H9 (cell line): ENCODE measurements at regions not wholly inside any gene's neighbourhood (a gene's known extent, or its start where the extent isn't known, plus 50 kb on each side); places are given as distances from the start of the nearest gene placed in this dataset.

Source experiments
- DNase-seq: peaks from one replicate; pipeline ENCODE4 v3.0.0-alpha.2; 2017
- H2AFZ ChIP-seq: one replicate; pipeline ENCODE4 v1.6.1; 2013; ENCODE audit warnings: mild to moderate bottlenecking, low read length, control low read depth, moderate library complexity
- H2AK5ac ChIP-seq: 2 replicates; pipeline ENCODE4 v1.6.1; 2013; ENCODE audit warnings: low read length, control low read depth, mixed read lengths; ENCODE audit not compliant: insufficient read length
- H2BK120ac ChIP-seq: one replicate; pipeline ENCODE4 v1.6.1; 2013; ENCODE audit warnings: low read depth, mild to moderate bottlenecking, low read length, control low read depth, inconsistent platforms; ENCODE audit not compliant: poor library complexity, severe bottlenecking
- H2BK12ac ChIP-seq: 2 replicates; pipeline ENCODE4 v1.6.1; 2013; ENCODE audit warnings: low read length, control low read depth, mixed read lengths, low read depth; ENCODE audit not compliant: insufficient read length
- H2BK15ac ChIP-seq: 2 replicates; pipeline ENCODE4 v1.6.1; 2013; ENCODE audit warnings: low read depth, low read length, control low read depth
- H2BK20ac ChIP-seq: one replicate; pipeline ENCODE4 v1.6.1; 2013; ENCODE audit warnings: low read depth, mild to moderate bottlenecking, low read length, control low read depth, inconsistent platforms; ENCODE audit not compliant: poor library complexity, severe bottlenecking
- H2BK5ac ChIP-seq: 2 replicates; pipeline ENCODE4 v1.6.1; 2013; ENCODE audit warnings: low read length, control low read depth, mixed read lengths; ENCODE audit not compliant: insufficient read length
- H3K14ac ChIP-seq: 2 replicates; pipeline ENCODE4 v1.6.1; 2013; ENCODE audit warnings: low read length, control low read depth; ENCODE audit not compliant: insufficient read depth
- H3K18ac ChIP-seq: 2 replicates; pipeline ENCODE4 v1.6.1; 2013; ENCODE audit warnings: low read depth, mild to moderate bottlenecking, mixed read lengths, low read length, control low read depth; ENCODE audit not compliant: insufficient read length
- H3K23ac ChIP-seq: 2 replicates; pipeline ENCODE4 v1.6.1; 2013; ENCODE audit warnings: low read length, control low read depth, mixed read lengths, low read depth; ENCODE audit not compliant: insufficient read length
- H3K23me2 ChIP-seq: 2 replicates; pipeline ENCODE4 v1.6.1; 2013; ENCODE audit warnings: low read depth, mild to moderate bottlenecking, mixed read lengths, low read length, control low read depth; ENCODE audit not compliant: insufficient read length, poor library complexity, severe bottlenecking
- H3K27ac ChIP-seq: 2 replicates; pipeline ENCODE4 v1.5.1; 2013; ENCODE audit warnings: low read length, control low read depth, mixed read lengths, low read depth; ENCODE audit not compliant: insufficient read length
- H3K27me3 ChIP-seq: 2 replicates; pipeline ENCODE4 v1.6.1; 2013; ENCODE audit warnings: low read length, control low read depth, inconsistent platforms; ENCODE audit not compliant: insufficient read depth
- H3K4ac ChIP-seq: 2 replicates; pipeline ENCODE4 v1.6.1; 2013; ENCODE audit warnings: low read depth, mild to moderate bottlenecking, control low read depth, inconsistent platforms, low read length, moderate library complexity
- H3K4me1 ChIP-seq: 2 replicates; pipeline ENCODE4 v1.6.1; 2013; ENCODE audit warnings: low read length, control low read depth, inconsistent platforms; ENCODE audit not compliant: insufficient read depth
- H3K4me2 ChIP-seq: 2 replicates; pipeline ENCODE4 v1.6.1; 2013; ENCODE audit warnings: low read length, control low read depth, mixed read lengths; ENCODE audit not compliant: insufficient read length, insufficient read depth
- H3K56ac ChIP-seq: 2 replicates; pipeline ENCODE4 v1.6.1; 2013; ENCODE audit warnings: low read depth, mild to moderate bottlenecking, mixed read lengths, low read length, control low read depth; ENCODE audit not compliant: insufficient read length
- H3K79me1 ChIP-seq: 2 replicates; pipeline ENCODE4 v1.6.1; 2013; ENCODE audit warnings: low read depth, mild to moderate bottlenecking, moderate library complexity, low read length, control low read depth, inconsistent platforms; ENCODE audit not compliant: insufficient read depth, poor library complexity, severe bottlenecking
- H3K79me2 ChIP-seq: 2 replicates; pipeline ENCODE4 v1.6.1; 2013; ENCODE audit warnings: low read length, control low read depth, inconsistent platforms; ENCODE audit not compliant: insufficient read depth
- H3K9ac ChIP-seq: 2 replicates; pipeline ENCODE4 v1.6.1; 2013; ENCODE audit warnings: low read length, control low read depth, mixed read lengths; ENCODE audit not compliant: insufficient read length; ENCODE audit errors: extremely low read depth
- H3K9me3 ChIP-seq: one replicate; pipeline ENCODE4 v1.6.1; 2013; ENCODE audit warnings: low read depth, low read length, inconsistent platforms; ENCODE audit not compliant: control insufficient read depth
- H3T11ph ChIP-seq: one replicate; pipeline ENCODE4 v1.6.1; 2013; ENCODE audit warnings: mild to moderate bottlenecking, low read length, control low read depth, inconsistent platforms
- H4K20me1 ChIP-seq: one replicate; pipeline ENCODE4 v1.6.1; 2013; ENCODE audit not compliant: control insufficient read depth, insufficient read length, insufficient read depth
- H4K5ac ChIP-seq: 2 replicates; pipeline ENCODE4 v1.6.1; 2013; ENCODE audit warnings: low read depth, mild to moderate bottlenecking, mixed read lengths, low read length, control low read depth; ENCODE audit not compliant: insufficient read length
- H4K8ac ChIP-seq: replicated peaks from 2 replicates; pipeline ENCODE4 v1.6.1; 2013; ENCODE audit warnings: low read length, control low read depth, mixed read lengths, low read depth; ENCODE audit not compliant: insufficient read length
- H4K91ac ChIP-seq: 2 replicates; pipeline ENCODE4 v1.6.1; 2013; ENCODE audit warnings: low read depth, mild to moderate bottlenecking, moderate library complexity, mixed read lengths, low read length, control low read depth; ENCODE audit not compliant: insufficient read length
- H3K27ac Mint-ChIP-seq, 3 experiments: 2 replicates in 2 of 3; 3 replicates in 1 of 3; pipeline ENCODE4 v1.8.0; 2020 to 2021; ENCODE audit warnings: mixed read lengths in 3 of 3, mild to moderate bottlenecking in 1 of 3, moderate library complexity in 1 of 3
- H3K27me3 Mint-ChIP-seq: 2 replicates; pipeline ENCODE4 v1.8.0; 2021; ENCODE audit warnings: low read depth, mild to moderate bottlenecking, moderate library complexity, mixed read lengths
- H3K36me3 Mint-ChIP-seq, 3 experiments: 2 replicates in 2 of 3; 3 replicates in 1 of 3; pipeline ENCODE4 v1.8.0; 2020 to 2021; ENCODE audit warnings: low read depth in 3 of 3, mixed read lengths in 3 of 3; ENCODE audit not compliant: insufficient read depth in 1 of 3
- H3K4me1 Mint-ChIP-seq, 2 experiments: 2 replicates each; pipeline ENCODE4 v1.8.0; 2020; ENCODE audit warnings: mixed read lengths in 2 of 2
- H3K4me3 Mint-ChIP-seq, 2 experiments: 2 replicates in 1 of 2; 3 replicates in 1 of 2; pipeline ENCODE4 v1.8.0; 2020 to 2021; ENCODE audit warnings: mild to moderate bottlenecking in 2 of 2, mixed read lengths in 2 of 2, moderate library complexity in 1 of 2
- H3K9me3 Mint-ChIP-seq, 2 experiments: 2 replicates in 1 of 2; 3 replicates in 1 of 2; pipeline ENCODE4 v1.8.0; 2020; ENCODE audit warnings: mild to moderate bottlenecking in 2 of 2, mixed read lengths in 2 of 2, moderate library complexity in 1 of 2
- CTCF ChIP-seq: fragments of 200-600 bp; sonication (generic); conservative IDR thresholded peaks from 3 replicates; pipeline ENCODE4 v1.8.0; 2021; ENCODE audit warnings: antibody characterized with exemption, mild to moderate bottlenecking
- WGBS: extraction: QIAGEN DNeasy Blood & Tissue Kit; methylation state at CpG from one replicate; pipeline ENCODE4 v1.1.7; 2013; ENCODE audit warnings: missing lambda C conversion rate, low lambda C conversion rate, mixed read lengths; ENCODE audit not compliant: insufficient read length; ENCODE audit errors: extremely low coverage; 5-methylcytosine and 5-hydroxymethylcytosine counted together

GRCh38 chrX:94162971-94163370 is 489.0 kb downstream of the FAM133A start:
- 0 out of 4 replicates have a peak, but pooled peaks cover 0 to 2% of the 10 kb centered on the region in 2 experiments for H3K4me1 Mint-ChIP-seq
- Histone ChIP-seq H3K79me1 (no peaks in the 10 kb centered on the region), H2AK5ac (no peak overlapping the region), H4K5ac (no peak overlapping the region), H3K23me2 (no peaks in the 10 kb centered on the region), H3K9me3 (no peaks in the 10 kb centered on the region), H4K91ac (no peak overlapping the region), H2BK15ac (no peak overlapping the region), H3K9ac (no peak overlapping the region), H2BK5ac (no peak overlapping the region), H3K18ac (no peak overlapping the region), H3K4me1 (no peaks in the 10 kb centered on the region), H3K4ac (no peak overlapping the region), H4K8ac (no peak overlapping the region), H3K79me2 (no peaks in the 10 kb centered on the region), H3K23ac (no peak overlapping the region), H2BK12ac (no peak overlapping the region), H2AFZ (no peak overlapping the region), H3T11ph (no peak overlapping the region), H2BK120ac (no peak overlapping the region), H3K27me3 (no peaks in the 10 kb centered on the region), H2BK20ac (no peak overlapping the region), H3K56ac (no peak overlapping the region), H4K20me1 (no peaks in the 10 kb centered on the region), H3K27ac (no peak overlapping the region), H3K14ac (no peak overlapping the region), H3K4me2 (no peak overlapping the region)
- no CpG with 5 or more reads among the region's 2 CpGs for WGBS
- DNase-seq: no peak
- no peaks in the 10 kb centered on the region for H3K9me3 Mint-ChIP-seq
- H3K27ac Mint-ChIP-seq: no peak overlapping the region
- no peak overlapping the region for H3K4me3 Mint-ChIP-seq
- TF ChIP-seq CTCF: no peak
- H3K36me3 Mint-ChIP-seq: peaks cover 0 to 6% (median 5%) of the 10 kb centered on the region in 3 experiments; a peak in 3 of 7 replicates
- H3K27me3 Mint-ChIP-seq: no peaks in the 10 kb centered on the region
